ENCODE measurements at regions not wholly inside any gene's neighbourhood (a gene's known extent, or its start where the extent isn't known, plus 50 kb on each side); places are given as distances from the start of the nearest gene placed in this dataset.
A peak's percentile ranks its signal among the peaks of the same experiment; 100 is the strongest.

DNA sequence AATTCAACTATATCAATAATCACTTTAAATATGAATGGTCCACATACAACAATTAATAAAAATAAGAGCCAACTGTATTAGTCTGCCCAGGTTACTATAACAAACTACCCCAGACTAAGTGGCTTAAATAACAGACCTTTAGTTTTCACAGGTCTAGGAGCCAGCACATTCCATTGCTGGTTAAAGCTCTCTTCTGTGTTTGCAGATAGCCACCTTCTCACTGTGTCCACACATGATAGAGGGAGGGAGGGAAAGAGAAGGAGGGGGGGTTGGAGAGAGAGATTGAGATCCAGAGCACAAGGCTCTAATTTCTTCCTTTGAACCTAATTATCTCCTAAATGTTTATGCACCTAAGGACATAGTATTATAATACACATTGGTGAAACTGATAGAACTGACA lies 267.8 kb upstream of the NXPH2 start:
- DNase-seq (ENCODE audit: low read depth in 2 of 2) = no peak

DNA sequence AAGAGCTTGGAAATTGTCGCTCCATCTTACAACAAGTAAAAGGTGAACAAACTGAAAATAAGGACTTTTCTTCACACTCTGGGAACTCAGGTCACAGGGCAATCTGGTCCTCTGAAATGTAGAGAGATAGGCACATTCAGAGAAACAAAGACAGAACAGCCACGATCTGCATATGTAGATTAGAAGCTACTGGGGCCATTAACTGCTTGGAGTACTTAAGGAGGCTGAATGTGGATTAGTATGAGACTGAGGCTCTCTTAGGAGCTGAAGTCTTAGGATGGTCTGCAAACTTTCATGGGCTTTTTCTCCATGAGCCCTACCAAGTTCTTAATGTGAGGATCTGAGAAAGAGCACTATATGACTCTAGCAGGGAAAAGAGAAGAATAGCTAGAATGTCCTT lies 265.3 kb upstream of the NXPH2 start:
- DNase-seq (ENCODE audit: low read depth in 2 of 2) = no peak

DNA sequence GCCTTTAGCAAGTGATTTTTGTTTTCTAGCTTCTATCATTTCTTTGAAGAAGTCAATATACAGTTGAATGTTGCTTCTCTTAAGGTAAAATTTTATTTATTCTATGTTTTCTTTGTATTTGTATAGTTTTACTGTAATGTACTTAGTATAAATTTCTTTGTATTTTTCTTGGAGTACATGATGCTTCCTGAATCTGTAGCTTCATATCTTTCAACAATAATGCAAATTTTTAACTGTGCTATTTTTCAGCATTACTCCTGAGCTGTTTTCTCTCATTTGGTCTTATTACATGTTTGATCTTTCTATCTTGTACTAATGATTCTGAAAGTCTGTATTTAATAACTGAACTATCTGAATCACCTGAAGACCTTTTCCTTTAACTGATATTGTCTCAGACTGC lies 253.9 kb upstream of the NXPH2 start:
- no peak for DNase-seq (ENCODE audit: low read depth in 2 of 2)

DNA sequence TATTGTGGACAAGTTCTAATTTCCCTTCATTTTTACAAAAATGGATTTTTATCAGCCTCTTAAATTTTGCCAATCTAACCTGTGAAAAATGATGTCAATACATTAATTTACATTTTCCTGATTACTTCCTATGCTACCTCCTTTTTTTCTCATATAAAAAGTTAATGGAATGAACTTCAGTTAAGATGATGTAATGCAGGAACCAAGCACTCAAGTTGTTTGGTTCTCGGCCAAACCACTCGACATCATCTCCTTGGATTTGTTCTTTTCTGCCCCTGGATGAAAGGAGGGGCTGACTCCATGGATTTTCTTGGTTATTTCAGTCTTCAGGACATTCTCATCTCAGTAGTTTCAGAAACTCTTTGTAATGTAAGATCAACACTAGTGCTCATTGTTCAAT lies 253.1 kb upstream of the NXPH2 start:
- no peak for DNase-seq (ENCODE audit: low read depth in 2 of 2)

DNA sequence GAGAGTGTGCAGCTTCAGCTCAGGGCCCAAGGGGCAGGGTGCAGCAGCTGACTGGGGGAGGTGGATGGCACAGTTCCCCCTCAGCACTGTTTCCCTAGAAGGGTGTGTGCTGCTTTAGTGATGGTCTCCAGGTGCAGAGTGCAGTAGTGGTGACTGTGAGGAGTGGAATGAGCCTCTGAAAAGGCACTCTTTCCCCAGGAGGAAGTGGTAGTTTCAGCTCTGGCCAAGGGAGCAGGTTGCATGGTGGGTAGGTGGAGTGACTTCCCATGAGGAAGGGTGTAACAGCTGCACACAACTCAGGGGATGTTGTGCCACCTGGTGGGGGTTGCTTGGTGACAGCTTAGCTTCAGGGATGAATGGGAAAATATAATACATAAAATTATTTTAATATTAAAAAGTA lies 251.5 kb upstream of the NXPH2 start:
- DNase-seq (ENCODE audit: low read depth in 2 of 2) = peak in 1 of 2 donors; percentile 12

DNA sequence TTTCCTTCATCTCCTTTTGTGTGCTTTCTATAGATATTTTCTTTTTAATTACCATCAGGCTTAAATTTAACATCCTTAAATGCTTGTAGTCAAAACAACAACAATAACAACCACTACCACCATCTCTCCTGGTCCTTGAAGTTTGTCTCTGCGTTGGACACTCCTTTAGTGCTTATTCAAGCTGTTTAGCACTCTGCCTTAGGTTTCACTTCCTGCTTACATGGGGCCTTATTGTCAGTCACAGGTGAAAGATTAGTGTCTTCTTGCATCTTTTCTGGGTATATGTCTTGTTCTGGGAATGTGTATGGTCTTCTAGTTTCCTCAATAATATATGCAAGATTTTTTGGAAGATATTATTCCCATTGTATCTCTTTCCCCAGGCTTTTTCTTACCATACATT lies 240.1 kb upstream of the NXPH2 start:
- no peak for DNase-seq (ENCODE audit: low read depth in 2 of 2)

DNA sequence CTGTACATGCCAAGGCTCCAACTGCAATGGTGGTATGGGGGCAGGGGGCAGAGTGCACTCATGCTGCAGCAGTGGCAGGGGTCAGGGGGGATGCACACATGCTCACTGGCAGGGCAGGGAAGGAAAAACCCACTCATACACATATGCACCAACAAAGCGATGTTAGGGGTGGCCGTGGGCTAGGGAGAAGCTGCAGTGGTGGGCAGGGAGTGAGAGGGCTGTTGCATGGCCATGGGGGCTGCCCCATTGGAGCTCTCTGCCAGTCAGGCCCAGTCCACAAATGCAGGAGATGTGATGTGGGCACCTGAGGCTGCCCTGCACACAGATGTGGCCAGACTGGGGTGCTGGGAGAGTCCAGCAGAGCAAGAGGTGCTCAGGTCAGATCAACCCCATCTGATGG lies 238.1 kb upstream of the NXPH2 start:
- DNase-seq (ENCODE audit: low read depth in 2 of 2) = no peak

DNA sequence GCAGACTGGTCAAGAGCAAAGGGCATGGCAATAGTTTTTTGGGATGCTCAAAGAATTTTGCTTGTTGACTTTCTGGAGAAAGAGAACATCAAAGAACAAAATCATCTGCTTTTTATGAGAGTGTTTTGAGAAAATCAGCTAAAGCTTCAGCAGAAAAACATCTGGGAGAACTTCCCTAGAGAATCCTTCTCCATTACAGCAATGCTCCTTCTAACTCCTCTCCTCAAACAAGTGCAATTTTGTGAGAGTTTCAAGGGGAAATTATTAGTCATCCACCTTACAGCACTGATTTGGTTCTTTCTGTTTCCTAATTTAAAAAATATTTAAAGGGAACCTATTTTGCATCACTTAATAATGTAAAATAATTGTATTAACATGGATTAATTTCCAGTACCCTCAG lies 226.9 kb upstream of the NXPH2 start:
- DNase-seq (ENCODE audit: low read depth in 2 of 2) = no peak

DNA sequence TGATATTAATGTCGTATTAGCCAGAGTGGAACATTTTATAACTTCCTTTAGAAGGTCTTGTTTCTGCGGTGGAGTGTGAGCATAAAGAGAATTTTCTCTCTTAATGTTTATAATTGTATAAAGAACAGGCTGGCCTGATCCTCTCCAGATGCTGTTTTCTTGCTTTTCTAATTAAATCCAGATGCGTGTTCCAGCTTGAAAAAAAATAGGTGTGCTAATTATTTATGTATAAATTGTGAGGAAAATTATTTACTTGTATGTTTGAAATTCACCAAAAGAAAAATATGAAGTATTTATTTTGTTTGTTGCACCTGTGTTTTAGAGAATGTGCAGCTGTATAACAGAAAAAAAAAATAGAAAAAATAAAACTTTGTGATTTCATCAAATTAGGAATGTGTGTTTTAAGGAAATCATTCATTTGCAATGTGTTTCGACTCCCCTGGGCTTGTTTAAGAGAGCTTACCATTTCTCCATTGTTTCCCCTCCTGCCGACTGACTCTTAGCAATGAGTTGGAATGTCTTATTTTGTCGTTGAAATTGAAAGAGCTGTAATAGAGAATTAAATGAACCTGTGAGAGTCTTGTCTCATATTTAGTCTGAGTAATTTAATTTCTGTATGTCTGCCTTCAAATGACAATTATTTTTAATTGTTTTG lies 220.1 kb upstream of the NXPH2 start:
- DNase-seq (ENCODE audit: low read depth in 2 of 2) = no peak

DNA sequence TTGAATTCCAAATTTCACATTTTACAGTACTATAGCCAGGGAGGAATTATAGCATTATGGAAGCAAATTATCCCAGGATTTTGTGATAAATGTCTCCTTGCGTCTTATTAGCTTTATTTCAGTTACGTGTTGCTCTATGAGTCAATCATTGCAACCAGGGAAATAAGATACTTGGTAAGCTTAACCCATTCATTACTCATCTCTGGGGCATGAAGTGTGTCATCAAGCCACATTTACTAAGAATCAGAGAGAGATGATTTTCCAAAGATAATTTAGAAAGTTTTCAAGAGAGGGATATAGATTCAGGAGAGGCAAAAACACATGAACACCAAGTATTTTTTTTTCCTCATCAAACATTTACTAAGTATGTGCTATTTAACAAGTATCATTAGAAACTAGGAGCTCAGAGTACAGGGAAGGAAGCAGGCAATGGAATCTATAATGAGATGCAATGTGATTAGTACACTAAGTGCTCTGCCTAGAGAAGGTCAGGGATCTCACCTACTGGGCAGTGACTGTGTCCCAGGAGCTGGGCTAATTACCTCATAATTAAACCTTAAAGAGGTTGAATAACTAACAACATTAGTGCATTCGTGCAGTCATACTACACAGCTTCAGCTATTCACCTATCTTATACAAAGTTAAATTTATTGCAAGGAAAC lies 217.8 kb upstream of the NXPH2 start:
- no peak for DNase-seq (ENCODE audit: low read depth in 2 of 2)

DNA sequence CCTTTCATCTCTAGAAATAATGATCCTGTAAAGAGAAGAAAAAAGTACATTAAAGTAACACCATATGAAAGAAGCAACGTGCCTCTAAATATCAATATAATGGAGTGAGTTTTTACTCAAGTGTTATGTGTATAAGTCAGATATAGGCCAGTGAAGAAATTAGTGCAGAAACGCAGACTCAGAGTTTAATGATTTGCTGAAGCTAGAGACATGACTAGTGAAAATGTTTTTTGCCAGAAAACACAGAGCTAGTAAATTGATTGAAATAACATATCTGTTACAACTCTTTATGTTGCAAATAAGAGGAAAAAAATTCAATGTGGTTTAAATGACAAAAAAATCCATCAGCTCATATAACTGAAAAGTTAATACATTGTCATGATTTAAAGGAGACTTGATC lies 217.2 kb upstream of the NXPH2 start:
- no peak for DNase-seq (ENCODE audit: low read depth in 2 of 2)

DNA sequence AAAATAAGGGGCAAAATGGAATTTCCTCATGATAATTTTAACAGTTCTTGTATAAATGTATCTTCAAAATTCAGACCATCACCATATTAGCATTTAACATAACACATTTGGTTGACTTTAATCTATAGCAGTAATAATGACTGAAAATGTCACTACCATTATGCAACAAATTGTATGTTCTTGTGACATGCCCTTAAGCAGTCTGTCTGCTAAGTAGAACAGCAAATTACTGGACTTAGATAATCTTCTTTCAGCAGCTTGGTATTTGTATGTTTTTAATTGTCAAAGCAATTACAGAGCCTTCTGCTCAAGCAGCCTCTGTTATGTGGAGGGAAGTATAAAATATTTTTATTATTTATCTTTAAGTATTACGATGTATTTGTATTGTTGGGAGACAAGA lies 214.3 kb upstream of the NXPH2 start:
- no peak for DNase-seq (ENCODE audit: low read depth in 2 of 2)

DNA sequence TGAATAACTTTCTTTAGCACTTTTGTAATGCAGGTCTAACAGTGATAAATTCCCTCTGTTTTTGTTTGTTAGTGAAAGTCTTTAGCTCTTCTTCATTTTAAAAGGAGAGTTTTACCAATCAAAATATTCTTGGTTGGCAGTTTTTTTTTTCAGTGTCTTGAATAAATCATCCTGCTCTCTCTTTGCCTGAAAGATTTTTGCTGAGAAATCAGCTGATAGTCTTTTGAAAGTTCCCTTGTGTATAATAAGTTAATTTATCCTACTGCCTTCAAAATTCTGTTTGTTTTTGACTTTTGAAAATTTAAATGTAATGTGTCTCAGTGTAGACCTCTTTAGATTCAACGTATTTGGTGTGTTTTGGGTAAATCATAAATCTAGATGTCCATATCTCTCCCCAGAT lies 205.7 kb upstream of the NXPH2 start:
- no peak for DNase-seq (ENCODE audit: low read depth in 2 of 2)

DNA sequence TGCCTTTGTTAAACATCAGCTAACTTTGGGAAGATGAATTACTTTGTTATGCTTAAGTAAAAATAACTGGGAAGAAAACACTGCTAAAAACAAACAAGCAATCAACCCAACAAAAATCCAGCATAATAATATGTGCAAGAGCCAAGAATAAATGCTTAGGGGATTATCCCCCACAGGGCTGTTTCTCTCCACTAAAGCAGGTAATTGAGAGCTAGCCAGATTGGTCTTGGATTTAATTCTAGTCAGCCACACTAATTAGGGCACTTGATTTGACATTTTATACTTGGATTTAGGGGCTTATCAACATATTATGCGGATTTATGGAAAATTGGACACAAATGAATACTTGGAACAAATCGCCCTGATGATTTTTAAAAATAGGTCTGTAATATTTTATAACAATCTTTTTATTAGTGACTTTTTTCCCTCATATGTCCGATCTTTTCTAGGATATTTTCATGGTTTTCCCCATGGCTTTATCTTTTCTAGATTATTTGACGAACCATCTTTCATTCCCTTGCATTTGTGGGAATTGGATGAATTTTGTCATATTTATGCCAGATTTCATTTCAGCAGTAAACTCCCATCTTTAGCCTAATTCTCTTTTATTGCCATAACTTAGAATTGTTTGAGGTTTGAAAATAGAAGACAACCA lies 199.1 kb upstream of the NXPH2 start:
- DNase-seq (ENCODE audit: low read depth in 2 of 2) = no peak

DNA sequence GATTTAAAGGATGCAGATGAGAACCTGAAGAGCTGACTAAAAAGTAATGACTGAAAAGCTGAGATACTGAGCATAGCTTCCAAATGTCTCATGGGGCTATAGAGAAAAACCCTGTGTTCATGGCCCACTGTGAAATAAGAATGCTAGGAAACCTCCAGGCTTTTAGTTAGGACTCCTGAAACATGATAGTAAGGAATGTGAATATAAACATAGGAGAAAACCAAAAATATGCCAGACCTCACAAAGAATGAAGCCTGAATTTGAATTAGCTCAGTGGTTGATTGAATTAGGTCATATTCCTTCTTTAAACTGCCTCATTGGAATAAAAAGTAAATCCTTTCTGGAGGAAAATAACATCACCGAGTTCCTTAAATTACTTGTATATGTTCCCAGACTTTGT lies 194.5 kb upstream of the NXPH2 start:
- no peak for DNase-seq (ENCODE audit: low read depth in 2 of 2)

DNA sequence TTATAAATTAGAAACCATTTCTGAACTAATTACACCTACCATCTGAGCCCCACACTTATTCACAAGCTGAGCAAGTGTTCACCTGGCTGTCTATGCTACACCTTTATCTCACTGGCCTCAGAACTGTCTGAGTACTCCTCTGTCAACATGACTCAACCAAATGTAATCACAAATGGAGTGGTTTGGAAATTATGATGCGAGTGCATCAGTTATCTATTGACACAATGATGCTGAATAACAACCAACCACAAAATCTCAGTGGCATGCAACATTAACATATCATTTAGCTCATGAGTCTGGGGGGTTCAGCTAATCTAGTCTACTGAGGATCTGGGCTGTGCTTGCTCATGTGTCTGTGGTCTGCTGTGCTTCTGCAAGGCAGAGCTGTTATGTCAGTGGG lies 184.2 kb upstream of the NXPH2 start:
- DNase-seq (ENCODE audit: low read depth in 2 of 2) = no peak

DNA sequence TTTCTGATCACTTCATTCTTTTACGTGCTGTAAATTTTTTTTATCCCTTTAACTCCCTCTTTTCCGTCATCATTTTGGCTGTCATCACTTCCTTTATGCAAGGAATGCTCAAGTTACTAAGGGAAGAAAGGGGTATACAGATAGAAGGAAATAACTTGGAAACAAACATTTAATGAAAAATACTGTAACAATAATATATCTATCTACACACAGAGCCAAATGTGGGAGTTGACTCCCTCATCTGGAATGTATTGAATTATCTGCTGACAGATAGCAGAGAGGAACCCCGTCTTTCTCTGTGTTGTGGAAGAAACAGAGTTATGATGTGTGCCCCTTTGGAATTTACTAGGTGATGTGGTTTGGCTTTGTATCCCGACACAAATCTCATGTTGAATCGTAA lies 182.5 kb upstream of the NXPH2 start:
- DNase-seq (ENCODE audit: low read depth in 2 of 2) = no peak

DNA sequence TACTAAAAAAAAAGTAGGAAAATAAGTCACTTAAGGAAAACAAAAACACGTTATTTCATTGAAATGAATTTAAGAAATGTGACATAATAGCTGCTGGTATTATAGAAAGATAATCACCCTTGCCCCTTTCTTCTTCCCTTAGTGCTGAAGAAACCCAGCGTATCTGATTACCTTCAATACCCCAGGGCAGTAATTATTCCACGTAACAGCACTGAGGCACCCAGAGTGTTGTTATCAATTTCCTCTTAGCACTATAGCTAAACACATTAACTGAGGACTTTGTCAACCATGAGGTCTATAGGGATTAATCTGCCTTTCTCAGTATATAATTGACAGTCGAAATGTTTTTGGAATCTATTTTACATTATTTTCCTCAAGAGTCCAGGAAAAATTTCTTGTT lies 180.0 kb upstream of the NXPH2 start:
- DNase-seq (ENCODE audit: low read depth in 2 of 2) = no peak

DNA sequence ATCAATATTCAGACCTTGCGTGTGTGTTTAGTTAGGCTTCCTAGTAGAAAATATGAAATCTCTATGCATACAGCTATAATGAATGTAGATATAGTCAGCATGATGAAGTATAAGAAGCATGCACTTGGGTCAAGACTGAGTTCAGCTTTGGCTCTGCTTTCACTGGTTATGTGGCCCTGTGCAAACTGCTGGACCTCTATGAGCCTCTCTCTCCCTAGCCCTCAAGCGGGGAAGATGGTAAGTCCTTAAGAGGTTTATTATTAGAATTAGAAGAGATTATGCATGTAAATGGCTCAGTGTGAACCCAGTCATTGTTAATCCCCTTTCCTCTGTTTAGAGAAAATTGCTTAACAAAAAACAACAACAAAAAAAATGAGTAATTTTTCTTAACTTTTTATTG lies 178.8 kb upstream of the NXPH2 start:
- no peak for DNase-seq (ENCODE audit: low read depth in 2 of 2)

DNA sequence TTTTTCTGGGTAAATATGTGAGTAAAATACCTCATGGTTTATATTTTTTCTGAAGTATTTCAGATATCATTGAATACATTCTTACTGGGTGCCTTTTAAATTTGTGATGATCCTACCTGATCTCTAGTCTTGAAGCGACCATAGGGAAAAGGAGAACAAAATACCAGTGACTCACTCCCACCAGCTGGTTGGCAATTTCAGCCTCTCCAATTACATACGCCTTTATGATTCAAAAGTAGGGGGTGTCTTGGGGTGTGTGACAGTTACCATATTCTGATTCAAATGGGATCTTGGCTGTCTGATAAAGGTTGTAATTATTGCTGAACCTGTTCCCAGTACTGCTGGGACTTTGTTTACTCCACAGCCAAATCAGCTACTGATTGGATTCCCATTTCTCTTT lies 175.9 kb upstream of the NXPH2 start:
- no peak for DNase-seq (ENCODE audit: low read depth in 2 of 2)

DNA sequence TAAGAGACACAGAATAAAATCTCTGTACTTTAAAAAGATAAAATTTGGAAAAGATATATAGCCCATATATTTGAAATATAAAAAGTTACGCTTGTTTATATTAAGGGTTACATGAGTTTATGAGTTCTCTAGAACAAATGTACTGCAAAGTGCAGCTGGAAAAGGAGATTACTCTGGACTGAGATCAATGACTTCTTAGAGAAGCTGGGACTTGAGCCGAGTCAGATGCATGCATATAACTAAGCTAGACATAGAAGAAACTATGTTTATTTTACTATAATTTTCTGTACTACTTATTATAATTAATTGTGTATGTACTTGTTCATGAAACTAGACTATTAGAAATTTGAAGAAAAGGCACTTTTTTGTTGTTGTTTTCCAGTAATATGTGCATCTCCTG lies 170.3 kb upstream of the NXPH2 start:
- no peak for DNase-seq (ENCODE audit: low read depth in 2 of 2)

DNA sequence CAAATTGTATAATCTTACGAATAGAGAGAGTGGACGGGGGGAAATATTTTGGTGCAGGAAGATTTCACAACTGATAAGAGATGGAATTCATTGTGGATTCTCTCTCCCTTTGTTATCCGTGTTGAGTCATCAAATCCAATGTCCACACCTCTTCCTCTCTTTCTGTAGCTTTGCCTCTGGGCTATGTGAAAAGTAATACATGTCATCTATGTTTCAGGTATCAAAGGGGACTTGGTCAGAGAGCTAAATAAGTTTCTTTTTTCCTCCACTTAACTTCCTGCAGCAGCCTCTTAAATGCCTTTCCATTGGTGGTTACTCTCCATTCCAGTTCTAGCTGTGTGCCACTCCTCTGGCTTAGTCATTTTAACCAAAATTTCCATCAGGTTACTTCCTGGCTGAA lies 169.3 kb upstream of the NXPH2 start:
- DNase-seq (ENCODE audit: low read depth in 2 of 2) = peak in 1 of 2 donors; percentile 36

DNA sequence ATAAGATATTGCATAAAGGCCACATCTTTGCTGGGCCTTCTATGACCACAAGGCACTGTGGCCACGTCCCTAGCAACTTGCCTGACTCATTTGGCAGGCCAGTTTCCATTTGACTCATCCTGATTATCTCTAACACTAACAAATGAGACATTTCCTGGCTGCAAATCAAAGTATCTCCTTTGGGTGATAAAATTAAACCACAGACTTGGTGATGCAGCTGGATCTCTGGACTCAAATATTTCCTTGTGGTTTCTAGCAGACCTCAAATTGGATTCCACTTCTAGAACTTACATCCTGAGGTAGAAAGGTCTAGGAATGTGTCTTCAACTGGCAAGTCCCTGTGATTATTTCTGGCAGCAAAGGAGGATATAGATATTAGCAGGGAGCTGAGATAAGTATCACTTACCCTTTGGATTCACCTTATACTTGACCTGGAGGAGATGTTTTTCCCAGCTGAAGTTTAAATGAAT lies 167.9 kb upstream of the NXPH2 start:
- peak; percentile 1 to 56 for DNase-seq (ENCODE audit: low read depth in 2 of 2)
